ENCODE measurements at regions not wholly inside any gene's neighbourhood (a gene's known extent, or its start where the extent isn't known, plus 50 kb on each side); places are given as distances from the start of the nearest gene placed in this dataset.

GRCh38 chr9:30058463-30058862, 2326.0 kb upstream of the ACO1 start:
- intact Hi-C loops (cut with micrococcal nuclease; ENCODE audit: unreplicated experiment) (no loop called here), in situ Hi-C loops (cut with HindIII; ENCODE audit: extremely low pct_ligation_motif_present, low pct_unique_long_range_greater_than_20kb) (no loop called here)
- no peaks in the 10 kb centered on the region for H3K9me3 ChIP-seq (ENCODE audit: low read length)
- H3K4me3 ChIP-seq (replicated peaks in 1 of 3; ENCODE audit: insufficient read depth in 1 of 3, low read depth in 2 of 3, low read length in 3 of 3): no peak overlapping the region
- H3K4me2 ChIP-seq (ENCODE audit: low read depth, low read length): no peak overlapping the region
- no peaks in the 10 kb centered on the region for H3K36me3 ChIP-seq (replicated peaks in 1 of 2; ENCODE audit: control insufficient read depth in 1 of 2, insufficient read depth in 2 of 2, low read length in 2 of 2)
- 0% methylated on average over 1 of the region's 1 CpG for WGBS (ENCODE audit: low lambda C conversion rate)
- H3K27ac ChIP-seq (ENCODE audit: extremely low read length, insufficient read depth, low read length): no peak overlapping the region
- H3K4me1 ChIP-seq (ENCODE audit: insufficient read depth, low read length): no peaks in the 10 kb centered on the region
- no peaks in the 10 kb centered on the region for H3K79me2 ChIP-seq (ENCODE audit: insufficient read depth, low read length)
- no peaks in the 10 kb centered on the region for H4K20me1 ChIP-seq (ENCODE audit: insufficient read depth, low read length)
- POLR2A ChIA-PET: no interaction called here
- no peak overlapping the region for H3K9ac ChIP-seq (ENCODE audit: insufficient read depth, low read depth, low read length)
- H2AFZ ChIP-seq (ENCODE audit: low read length): no peak overlapping the region
- CTCF ChIA-PET (ENCODE audit: low intra/inter-chr PET ratio, low total read pairs): no interaction called here
- BruUV-seq (replicated peaks): no TSS peak
- FAIRE-seq (no peak), ATAC-seq (no peak), DNase-seq (ENCODE audit: low spot score) (no peak)
- no peaks in the 10 kb centered on the region for H3K27me3 ChIP-seq (ENCODE audit: control insufficient read depth in 1 of 2, insufficient read depth in 2 of 2, low read length in 2 of 2)
- TF ChIP-seq CHD2 (IDR thresholded peaks at IDR 0.05; ENCODE audit: low read depth, low read length) (no peak), ZNF510 (CRISPR knock-in tag; IDR thresholded peaks at IDR 0.05; ENCODE audit: low read depth) (no peak), KLF6 (CRISPR knock-in tag; IDR thresholded peaks at IDR 0.05) (no peak), FOXP1 (IDR thresholded peaks at IDR 0.05) (no peak), FOXP1 (CRISPR knock-in tag; IDR thresholded peaks at IDR 0.05) (no peak), EZH2 (conservative IDR thresholded peaks at IDR 0.05; ENCODE audit: low read depth, low read length) (no peak), TBP (CRISPR knock-in tag; IDR thresholded peaks at IDR 0.05) (no peak), ZKSCAN1 (IDR thresholded peaks at IDR 0.05; ENCODE audit: low read length) (no peak), PCBP2 (optimal IDR thresholded peaks at IDR 0.05; ENCODE audit: low read depth, low read length, poor library complexity, severe bottlenecking) (no peak), ZNF780A (CRISPR knock-in tag; IDR thresholded peaks at IDR 0.05) (no peak), ATF6 (CRISPR knock-in tag; conservative IDR thresholded peaks at IDR 0.05) (no peak), ZEB1 (IDR thresholded peaks at IDR 0.05; ENCODE audit: insufficient replicate concordance, low read depth) (no peak), ZNF326 (CRISPR knock-in tag; IDR thresholded peaks at IDR 0.05; ENCODE audit: borderline replicate concordance) (no peak), ZNF337 (CRISPR knock-in tag; IDR thresholded peaks at IDR 0.05; ENCODE audit: borderline replicate concordance, low read depth) (no peak)
